ENCODE measurements at regions not wholly inside any gene's neighbourhood (a gene's known extent, or its start where the extent isn't known, plus 50 kb on each side); places are given as distances from the start of the nearest gene placed in this dataset.

- in situ Hi-C loops (cut with MboI; ENCODE audit: low sequenced_read_pairs, unreplicated experiment), result no loop called here
- no peak for DNase-seq (ENCODE audit: low spot score)
- TF ChIP-seq CTCF (IDR thresholded peaks at IDR 0.05; ENCODE audit: borderline replicate concordance, control extremely low read depth, extremely low read depth, insufficient read depth, missing control alignments), result no peak
Observed at GRCh38 chr21:18803624-18804023, 400.0 kb upstream of the TMPRSS15 start.

- no peak for TF ChIP-seq CTCF (IDR thresholded peaks at IDR 0.05; ENCODE audit: borderline replicate concordance, control extremely low read depth, extremely low read depth, insufficient read depth, missing control alignments)
- DNase-seq (ENCODE audit: low spot score), result no peak
- in situ Hi-C loops (cut with MboI; ENCODE audit: low sequenced_read_pairs, unreplicated experiment), result no loop called here
Observed at GRCh38 chr21:18810136-18810535, 406.6 kb upstream of the TMPRSS15 start.

- no peak for TF ChIP-seq CTCF (IDR thresholded peaks at IDR 0.05; ENCODE audit: borderline replicate concordance, control extremely low read depth, extremely low read depth, insufficient read depth, missing control alignments)
- in situ Hi-C loops (cut with MboI; ENCODE audit: low sequenced_read_pairs, unreplicated experiment), result no loop called here
- DNase-seq (ENCODE audit: low spot score), result no peak
Observed at GRCh38 chr21:18812308-18812707, 408.7 kb upstream of the TMPRSS15 start.

- DNase-seq (ENCODE audit: low spot score), result no peak
- TF ChIP-seq CTCF (IDR thresholded peaks at IDR 0.05; ENCODE audit: borderline replicate concordance, control extremely low read depth, extremely low read depth, insufficient read depth, missing control alignments), result no peak
- in situ Hi-C loops (cut with MboI; ENCODE audit: low sequenced_read_pairs, unreplicated experiment), result no loop called here
Observed at GRCh38 chr21:18819507-18819906, 415.9 kb upstream of the TMPRSS15 start.

- in situ Hi-C loops (cut with MboI; ENCODE audit: low sequenced_read_pairs, unreplicated experiment), result no loop called here
- no peak for TF ChIP-seq CTCF (IDR thresholded peaks at IDR 0.05; ENCODE audit: borderline replicate concordance, control extremely low read depth, extremely low read depth, insufficient read depth, missing control alignments)
- DNase-seq (ENCODE audit: low spot score), result no peak
Observed at GRCh38 chr21:18826562-18826961, 423.0 kb upstream of the TMPRSS15 start.

- in situ Hi-C loops (cut with MboI; ENCODE audit: low sequenced_read_pairs, unreplicated experiment), result no loop called here
- no peak for TF ChIP-seq CTCF (IDR thresholded peaks at IDR 0.05; ENCODE audit: borderline replicate concordance, control extremely low read depth, extremely low read depth, insufficient read depth, missing control alignments)
- DNase-seq (ENCODE audit: low spot score), result no peak
Observed at GRCh38 chr21:18831942-18832676, 428.5 kb upstream of the TMPRSS15 start.
